IPS DF 4.7 (cell line): ENCODE measurements at regions not wholly inside any gene's neighbourhood (a gene's known extent, or its start where the extent isn't known, plus 50 kb on each side); places are given as distances from the start of the nearest gene placed in this dataset.
A peak's percentile ranks its signal among the peaks of the same experiment; 100 is the strongest.

Source experiments
- DNase-seq: peaks from one replicate; pipeline ENCODE4 v3.0.0-alpha.2; 2013; ENCODE audit warnings: low spot score; ENCODE audit errors: extremely low read depth

- no peak for DNase-seq
Measured at GRCh38 chr10:108791794-108792474, 1131.4 kb downstream of the XPNPEP1 start.

DNA sequence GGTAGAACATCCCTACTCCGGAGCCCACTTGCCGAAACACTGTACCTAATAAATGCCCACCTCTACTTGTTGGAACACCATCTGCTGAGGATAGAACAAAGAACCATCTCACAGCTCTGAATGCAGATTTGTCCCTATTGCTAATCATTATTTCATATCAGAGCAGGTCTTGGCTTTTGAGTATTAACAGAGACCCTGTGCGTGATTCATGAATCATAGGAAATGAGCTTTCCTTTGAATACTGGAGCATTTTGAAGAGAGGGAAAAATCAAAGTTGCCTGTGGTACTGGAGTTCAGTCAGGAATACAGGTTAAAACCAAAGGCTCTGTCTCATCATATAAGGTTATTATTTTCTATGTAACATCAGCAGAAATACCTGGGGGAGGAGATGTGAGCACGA, 1132.3 kb downstream of the XPNPEP1 start:
- DNase-seq, result no peak

- DNase-seq, result no peak
Measured at GRCh38 chr10:108789919-108790318, 1133.4 kb downstream of the XPNPEP1 start.

DNA sequence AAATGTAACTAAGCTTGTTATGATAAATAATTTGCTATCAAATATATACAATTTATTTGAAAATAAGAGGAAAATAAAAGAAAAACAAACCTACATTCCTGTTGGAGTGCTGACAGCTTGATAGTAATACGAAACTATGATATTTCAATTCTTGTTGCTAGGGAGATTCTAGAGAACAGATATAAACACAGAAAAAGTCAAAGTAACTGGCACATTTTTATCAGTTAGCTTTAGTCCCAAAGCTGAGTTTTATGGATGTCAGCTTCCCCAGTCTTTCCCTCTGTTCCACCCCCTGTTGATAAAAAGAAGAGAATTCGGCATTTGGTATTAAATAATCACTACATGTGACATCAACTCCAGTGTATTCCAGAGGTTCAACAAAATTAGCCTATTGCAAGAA, 1134.0 kb downstream of the XPNPEP1 start:
- no peak for DNase-seq

DNA sequence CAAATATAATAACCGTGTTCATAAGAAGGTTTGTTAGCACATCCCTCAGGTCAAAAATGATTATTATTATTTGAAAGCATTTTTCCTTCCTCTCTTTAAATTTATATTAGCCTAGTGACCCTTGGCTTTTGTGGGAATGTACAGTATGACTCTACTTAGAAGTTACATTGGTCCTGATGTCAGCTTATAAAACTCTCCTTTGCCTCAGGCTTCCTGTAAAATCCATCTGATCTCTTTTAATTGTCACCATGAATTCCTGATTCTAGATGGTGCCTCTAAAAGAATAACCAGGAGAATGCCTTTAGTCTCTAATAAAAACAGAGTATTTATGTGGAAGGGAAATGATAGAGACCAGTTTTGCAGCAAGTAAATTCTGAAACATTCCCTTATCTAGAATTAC, 1134.4 kb downstream of the XPNPEP1 start:
- DNase-seq, result no peak

DNA sequence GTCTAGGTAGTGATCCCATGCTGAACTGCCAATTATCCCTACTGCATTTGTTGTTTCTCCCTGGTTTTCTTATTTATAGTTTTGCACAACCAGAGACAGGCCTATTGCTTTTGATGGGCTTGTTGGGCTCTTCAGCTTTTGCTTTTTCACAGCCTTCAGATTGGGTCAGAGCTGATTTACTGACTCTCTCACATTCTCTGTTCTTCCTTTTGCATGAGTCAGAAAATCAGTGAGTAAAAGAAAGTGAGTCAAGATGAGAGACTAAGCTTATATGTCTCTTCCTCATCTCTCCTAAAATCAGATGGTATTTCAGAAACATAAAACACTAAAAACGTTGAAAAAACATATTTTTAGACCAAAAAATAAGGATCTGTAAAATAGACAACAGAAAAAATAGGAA, 1135.4 kb downstream of the XPNPEP1 start:
- DNase-seq, result no peak

- no peak for DNase-seq
Measured at GRCh38 chr10:108785011-108785410, 1138.3 kb downstream of the XPNPEP1 start.

DNA sequence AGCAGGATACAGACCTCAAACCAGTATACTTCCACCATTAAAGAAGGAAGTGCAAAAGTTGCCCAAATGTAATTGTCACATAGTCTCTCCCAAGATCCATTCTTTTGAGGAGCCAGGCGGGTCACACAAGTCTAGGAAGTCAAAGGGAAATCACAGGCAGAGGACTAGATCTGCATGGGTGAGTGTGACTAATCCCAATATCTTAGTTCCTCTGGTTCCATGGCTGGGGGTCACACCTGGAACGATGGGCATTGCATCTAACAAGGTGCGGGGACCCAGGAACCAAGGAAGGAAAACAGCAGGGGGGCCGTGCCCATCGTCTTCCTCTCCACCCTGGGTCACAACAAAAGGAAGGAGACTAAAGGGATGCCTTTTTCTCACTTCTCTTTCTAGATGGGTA, 1138.8 kb downstream of the XPNPEP1 start:
- DNase-seq, result no peak

DNA sequence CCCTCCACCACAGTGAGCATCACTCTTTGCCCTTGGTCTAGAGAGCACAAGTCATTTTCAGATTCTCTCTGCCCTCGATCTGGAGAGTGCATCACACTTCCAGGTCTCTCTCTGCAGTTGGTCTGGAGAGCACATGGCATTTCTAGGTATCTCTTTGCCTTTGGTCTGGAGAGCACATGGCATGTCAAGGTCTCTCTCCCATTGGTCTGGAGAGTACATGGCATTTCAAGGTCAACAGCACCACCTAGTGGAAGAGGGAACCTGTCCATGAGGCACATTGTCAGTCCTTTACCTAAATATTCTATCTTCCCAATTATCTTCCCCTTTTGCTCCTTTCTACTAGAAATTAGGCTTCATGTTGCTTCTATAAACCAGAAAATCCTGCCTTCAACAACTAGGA, 1139.4 kb downstream of the XPNPEP1 start:
- peak; percentile 81 for DNase-seq

- DNase-seq, result no peak
Measured at GRCh38 chr10:108782411-108782810, 1140.9 kb downstream of the XPNPEP1 start.

DNA sequence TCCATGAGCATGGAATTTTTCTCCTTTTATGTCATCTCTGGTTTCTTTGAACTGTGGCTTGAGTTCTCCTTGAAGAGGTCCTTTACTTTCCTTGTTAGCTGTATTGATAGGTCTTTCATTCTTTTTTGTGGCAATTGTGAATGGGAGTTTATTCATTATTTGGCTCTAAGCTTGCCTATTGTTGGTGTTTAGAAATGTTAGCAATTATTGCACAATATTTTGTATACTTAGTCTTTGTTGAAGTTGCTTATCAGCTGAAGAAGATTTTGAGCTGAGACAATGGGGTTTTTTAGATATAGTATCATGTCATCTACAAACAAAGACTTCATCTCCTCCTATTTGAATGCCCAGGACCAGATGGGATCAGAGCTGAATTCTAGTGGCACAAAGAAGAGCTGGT, 1143.8 kb downstream of the XPNPEP1 start:
- no peak for DNase-seq

GRCh38 chr10:108775911-108776475, 1147.3 kb downstream of the XPNPEP1 start:
- DNase-seq, result no peak

DNA sequence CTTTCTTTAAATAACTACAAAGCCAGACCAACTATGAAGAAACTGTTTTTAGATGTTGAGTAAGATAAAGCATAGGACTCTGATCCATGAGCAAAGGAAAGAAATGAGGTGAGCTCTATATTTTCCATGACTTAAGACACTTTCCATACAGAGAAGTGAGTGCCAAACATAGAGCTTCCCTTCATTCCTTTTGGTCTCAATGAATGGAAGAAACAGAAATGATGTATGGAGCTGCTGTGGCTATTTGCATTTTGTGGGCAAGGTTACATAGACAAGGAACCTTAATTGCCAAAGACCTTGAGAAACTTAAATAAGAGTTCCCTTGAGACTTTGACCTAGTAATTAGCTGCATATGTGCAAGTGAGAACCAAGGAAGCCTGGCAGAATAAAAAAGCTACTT, 1152.2 kb downstream of the XPNPEP1 start:
- DNase-seq, result no peak

GRCh38 chr10:108765794-108766193, 1157.5 kb downstream of the XPNPEP1 start:
- no peak for DNase-seq

- no peak for DNase-seq
Measured at GRCh38 chr10:108757946-108758345, 1165.4 kb downstream of the XPNPEP1 start.

- no peak for DNase-seq
Measured at GRCh38 chr10:108755646-108756045, 1167.7 kb downstream of the XPNPEP1 start.

DNA sequence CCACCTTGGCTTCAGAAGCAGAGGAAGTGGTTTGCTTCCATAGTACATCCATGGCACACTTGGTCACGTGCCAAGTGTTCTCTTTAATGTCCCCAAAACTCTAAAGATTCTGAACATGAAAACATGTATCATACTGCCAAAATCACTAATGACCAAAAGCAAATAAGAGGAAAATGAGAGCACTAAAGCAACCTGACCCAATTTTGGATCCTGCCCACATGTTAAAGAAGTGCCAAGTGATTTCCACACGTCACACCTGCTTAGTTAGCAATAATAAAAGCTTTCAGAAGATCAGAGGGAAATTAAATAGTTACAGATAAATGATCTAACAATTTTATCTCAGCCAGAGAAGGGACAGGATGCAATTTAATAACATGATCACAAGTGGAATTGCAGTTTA, 1170.0 kb downstream of the XPNPEP1 start:
- no peak for DNase-seq

DNA sequence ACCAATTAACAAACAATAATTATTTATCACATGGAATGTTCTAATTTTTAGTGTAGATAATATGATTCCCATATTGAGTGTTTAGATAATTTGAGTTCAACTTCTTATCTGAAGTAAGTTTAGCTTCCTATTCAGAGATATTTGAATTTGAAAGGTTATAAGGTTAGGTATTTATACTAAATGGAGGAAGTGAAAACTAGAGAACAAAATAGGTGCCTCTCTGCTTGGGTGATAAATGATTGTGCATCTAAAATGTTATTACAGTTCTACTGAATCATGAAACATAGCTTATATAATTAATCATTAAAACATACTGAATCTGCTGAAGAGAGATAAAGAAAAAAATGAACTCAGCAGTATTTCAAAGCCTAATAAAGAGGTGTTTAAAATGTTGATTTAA, 1174.3 kb downstream of the XPNPEP1 start:
- no peak for DNase-seq

GRCh38 chr10:108736111-108736510, 1187.2 kb downstream of the XPNPEP1 start:
- DNase-seq, result no peak

DNA sequence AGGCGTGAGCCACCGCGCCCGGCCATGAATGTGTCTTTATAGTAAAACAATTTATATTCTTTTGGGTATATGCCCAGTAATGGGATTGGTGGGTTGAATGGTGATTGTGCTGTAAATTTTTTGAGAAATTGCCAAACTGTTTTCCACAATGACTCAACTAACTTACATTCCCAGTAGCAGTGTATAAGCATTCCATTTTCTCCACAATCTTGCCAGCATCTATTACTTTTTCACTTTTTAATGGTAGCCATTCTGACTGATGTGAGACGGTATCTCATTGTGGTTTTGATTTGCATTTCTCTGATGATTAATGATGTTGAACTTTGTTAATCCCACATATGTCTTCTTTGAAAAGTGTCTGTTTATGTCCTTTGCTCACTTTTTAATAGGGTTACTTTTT, 1187.9 kb downstream of the XPNPEP1 start:
- DNase-seq, result no peak

DNA sequence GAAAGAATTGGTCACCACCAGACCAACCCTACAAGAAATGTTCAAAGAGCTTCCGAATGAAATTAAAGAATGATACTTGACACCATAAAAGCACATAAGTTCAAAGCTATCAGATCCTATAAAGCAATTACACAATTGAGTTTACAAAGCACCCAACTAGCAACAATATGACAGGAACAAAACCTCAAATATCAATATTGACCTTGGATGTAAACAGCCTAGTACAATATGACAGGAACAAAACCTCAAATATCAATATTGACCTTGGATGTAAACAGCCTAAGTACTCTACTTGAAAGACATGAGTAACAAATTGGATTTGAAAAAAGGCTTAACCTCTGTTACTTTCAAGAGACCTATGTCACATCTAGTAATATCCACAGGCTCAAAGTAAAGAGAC, 1201.4 kb downstream of the XPNPEP1 start:
- no peak for DNase-seq

DNA sequence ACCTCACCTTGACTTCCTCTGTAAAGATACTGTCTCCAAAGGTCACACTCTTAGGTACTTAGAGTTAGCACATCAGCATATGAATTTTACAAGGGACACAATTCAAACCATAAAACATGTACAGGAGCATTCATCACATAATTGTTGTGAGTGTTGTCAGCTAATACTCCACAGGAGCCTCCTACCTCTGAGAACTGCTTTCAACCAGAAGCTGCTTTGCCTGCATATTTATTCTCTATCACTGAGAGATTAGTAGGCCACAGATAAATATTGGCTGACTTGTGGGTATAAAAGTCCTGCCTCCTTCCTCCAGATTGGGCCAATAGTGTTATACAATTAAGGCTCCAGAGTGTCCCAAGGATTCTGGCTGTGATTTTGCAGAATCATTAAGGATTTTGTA, 1207.0 kb downstream of the XPNPEP1 start:
- DNase-seq, result no peak

DNA sequence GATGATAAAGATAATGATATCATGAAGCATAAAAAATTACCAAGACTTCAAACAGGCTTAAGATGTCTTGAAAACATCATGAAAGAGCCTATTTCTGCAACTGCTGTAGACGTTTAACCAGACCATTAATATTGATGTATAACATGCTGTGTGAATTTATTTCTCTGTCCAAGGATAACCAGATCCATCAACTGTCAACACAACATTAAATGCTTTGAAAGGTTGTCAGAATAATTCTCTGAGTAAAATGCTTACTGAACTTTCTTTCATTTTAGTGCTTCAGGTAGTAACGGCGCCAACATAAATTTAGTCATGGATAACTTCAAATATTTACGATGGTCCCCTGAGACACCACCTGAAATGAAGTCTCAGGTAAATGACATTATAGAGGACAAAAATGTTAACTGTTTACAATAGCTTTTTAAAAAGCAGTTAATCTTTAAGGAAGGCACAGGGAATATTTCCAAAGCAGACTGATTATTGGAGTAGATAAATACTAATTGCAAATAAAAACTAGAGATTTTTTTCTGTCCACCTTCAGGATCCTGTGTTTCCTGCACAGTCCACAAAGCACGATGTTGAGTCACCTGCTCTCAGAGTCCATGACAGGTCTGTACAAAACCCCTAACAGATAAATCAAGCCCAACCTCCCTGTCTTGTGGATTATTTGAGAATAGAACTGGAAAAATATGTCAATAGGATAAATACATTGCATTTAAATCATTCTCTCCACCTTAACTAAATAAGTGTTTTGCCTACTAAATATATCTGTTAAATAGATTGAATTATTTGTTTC, 1213.2 kb downstream of the XPNPEP1 start:
- no peak for DNase-seq
